K562 (cell line): ENCODE measurements at regions not wholly inside any gene's neighbourhood (a gene's known extent, or its start where the extent isn't known, plus 50 kb on each side); places are given as distances from the start of the nearest gene placed in this dataset.
"Not testable (repeated sequence)": the region's sequence is repeated elsewhere in the genome, so short reads cannot be mapped to it uniquely, and the experiment has no call there.

Source experiments
- ATAC-seq: fragments of 200-7000 bp; cut with Tn5 transposase; 3 replicates; pipeline ENCODE4 v1.9.1; 2020; ENCODE audit warnings: moderate library complexity
- BruUV-seq: library from RNA; stranded (reverse); fragments of 400-500 nt; replicated peaks from 2 replicates; lab custom pipeline; 2021; lab: Mats Ljungman, UMichigan
- CTCF ChIA-PET: fragments of 300-600 bp; formaldehyde crosslinking; extraction: SDS; loops from one replicate; lab custom pipeline; 2021; ENCODE audit warnings: low intra/inter-chr PET ratio; lab: Yijun Ruan, JAX
- POLR2A ChIA-PET: fragments of 300-600, 350-650 bp; sonication (Branson Sonifier 250); formaldehyde crosslinking; extraction: SDS; loops from one replicate; lab custom pipeline; 2021; ENCODE audit warnings: antibody characterized with exemption, inconsistent platforms; lab: Yijun Ruan, JAX
- DNase-seq, 4 experiments: peaks; one replicate each; pipeline versions ENCODE4 v3.0.0 to v3.0.0-alpha.2; 2011 to 2018; ENCODE audit warnings: low spot score in 3 of 4, mixed read lengths in 3 of 4; ENCODE audit errors: extremely low read depth in 1 of 4
- FAIRE-seq: peaks from 2 replicates; lab custom pipeline; 2011; peaks lifted over from hg19 to GRCh38; lab: Jason Lieb, UNC
- H2AFZ ChIP-seq: 2 replicates; pipeline ENCODE4 v1.6.0; 2011; ENCODE audit warnings: low read depth, low read length, control low read depth, inconsistent platforms
- H3K27ac ChIP-seq: fragments of 200-600 bp; 3 replicates; pipeline ENCODE4 v1.8.0; 2011; ENCODE audit warnings: low read depth, mild to moderate bottlenecking, control low read depth, inconsistent platforms, low read length, moderate library complexity, mixed read lengths; ENCODE audit errors: extremely low read depth
- H3K27me3 ChIP-seq, 2 experiments: fragments of 300-600 bp in 1 of 2; 2 replicates in 1 of 2; 3 replicates in 1 of 2; pipeline versions ENCODE4 v1.6.0 to v1.8.0; 2011; ENCODE audit warnings: inconsistent platforms in 2 of 2, low read length in 2 of 2, mild to moderate bottlenecking in 1 of 2, mixed read lengths in 1 of 2, moderate library complexity in 1 of 2; ENCODE audit not compliant: control insufficient read depth in 2 of 2, insufficient read depth in 2 of 2
- H3K36me3 ChIP-seq: fragments of 300-600 bp; 3 replicates; pipeline ENCODE4 v1.8.0; 2011; ENCODE audit warnings: mild to moderate bottlenecking, low read length, inconsistent platforms; ENCODE audit not compliant: control insufficient read depth, insufficient read depth
- H3K4me1 ChIP-seq, 2 experiments: fragments of 200-600 bp in 1 of 2; replicated peaks in 1 of 2; 2 replicates in 1 of 2; 3 replicates in 1 of 2; pipeline versions ENCODE4 v1.5.1 to v1.8.0; 2011; ENCODE audit warnings: inconsistent platforms in 2 of 2, low read length in 2 of 2, mild to moderate bottlenecking in 1 of 2, mixed read lengths in 1 of 2, moderate library complexity in 1 of 2; ENCODE audit not compliant: control insufficient read depth in 2 of 2, insufficient read depth in 2 of 2
- H3K4me2 ChIP-seq: 2 replicates; pipeline ENCODE4 v1.6.1; 2011; ENCODE audit warnings: low read length, control low read depth, inconsistent platforms, mixed read lengths; ENCODE audit not compliant: insufficient read depth
- H3K4me3 ChIP-seq: fragments of 200-600 bp; sonication (generic), shearing (Covaris generic); 2 replicates; pipeline ENCODE4 v1.5.1; 2016; ENCODE audit warnings: control low read depth, inconsistent platforms
- H3K79me2 ChIP-seq: fragments of 200-600 bp; 3 replicates; pipeline ENCODE4 v1.8.0; 2011; ENCODE audit warnings: low read length, inconsistent platforms; ENCODE audit not compliant: control insufficient read depth, insufficient read depth
- H3K9ac ChIP-seq, 2 experiments: 2 replicates each; pipeline versions ENCODE4 v1.6.0 to v1.6.1; 2011; ENCODE audit warnings: low read depth in 2 of 2, low read length in 2 of 2, control low read depth in 1 of 2, inconsistent platforms in 1 of 2, mild to moderate bottlenecking in 1 of 2, mixed read lengths in 1 of 2; ENCODE audit not compliant: insufficient read depth in 1 of 2
- H3K9me1 ChIP-seq: one replicate; pipeline ENCODE4 v1.6.0; 2011; ENCODE audit warnings: inconsistent platforms, mild to moderate bottlenecking, low read length, moderate library complexity; ENCODE audit not compliant: control insufficient read depth, insufficient read depth
- H3K9me3 ChIP-seq: replicated peaks from 2 replicates; pipeline ENCODE4 v1.5.1; 2011; ENCODE audit warnings: low read depth, low read length, inconsistent platforms; ENCODE audit not compliant: control insufficient read depth, insufficient read depth
- H4K20me1 ChIP-seq: replicated peaks from 2 replicates; pipeline ENCODE4 v1.6.1; 2011; ENCODE audit warnings: low read length, inconsistent platforms, mixed read lengths; ENCODE audit not compliant: control insufficient read depth, insufficient read depth
- WGBS: fragments of 100-300 bp; shearing (Covaris generic); methylation state at CpG from one replicate; pipeline ENCODE4 v1.1.6; 2016; ENCODE audit warnings: low coverage, mixed read lengths; ENCODE audit not compliant: insufficient coverage; ENCODE audit errors: missing lambda C conversion rate; 5-methylcytosine and 5-hydroxymethylcytosine counted together
- in situ Hi-C: fragments of 300-500 bp; cut with MboI; formaldehyde crosslinking; loops from 4 replicates; pipeline ENCODE4 v1.15.0; 2018; ENCODE audit warnings: inconsistent platforms, mixed read lengths
- intact Hi-C: fragments of 100-400 bp; cut with micrococcal nuclease; formaldehyde crosslinking; loops from 2 replicates; pipeline ENCODE4 v1.14.2; 2022

GRCh38 chr15:20978057-20978456, 111.9 kb upstream of the POTEB2 start:
- H3K4me1 ChIP-seq, H3K4me3 ChIP-seq, intact Hi-C loops, H3K27ac ChIP-seq, POLR2A ChIA-PET, H4K20me1 ChIP-seq, H3K4me2 ChIP-seq, H3K27me3 ChIP-seq, H3K79me2 ChIP-seq, H2AFZ ChIP-seq, H3K9me1 ChIP-seq, FAIRE-seq, in situ Hi-C loops, CTCF ChIA-PET, H3K36me3 ChIP-seq, H3K9ac ChIP-seq, DNase-seq, H3K9me3 ChIP-seq, BruUV-seq: not testable (repeated sequence)
- peak; percentile 89 for ATAC-seq
- no CpG with 5 or more reads among the region's 1 CpG for WGBS

DNA sequence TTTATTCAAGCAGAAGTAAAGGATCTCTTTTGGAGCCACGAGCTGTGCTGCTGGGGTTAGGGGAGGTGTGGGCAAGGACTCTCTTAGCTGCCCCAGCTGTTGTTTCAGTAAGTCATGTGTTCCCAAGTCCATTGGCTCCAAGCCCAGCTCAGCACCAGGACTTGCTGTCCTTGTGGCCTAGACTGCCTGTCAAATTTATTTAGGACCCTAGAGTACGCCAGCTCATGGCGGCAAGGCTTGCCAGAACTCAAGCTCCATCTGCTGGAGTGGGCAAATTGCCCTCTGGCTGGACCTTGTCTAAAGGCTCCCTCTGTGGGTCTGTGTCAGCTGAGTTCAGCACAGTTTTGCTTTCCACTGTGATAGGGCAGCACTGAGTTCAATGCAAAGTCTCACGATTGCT, 106.6 kb upstream of the POTEB2 start:
- H3K4me1 ChIP-seq, FAIRE-seq, H4K20me1 ChIP-seq, H3K27me3 ChIP-seq, CTCF ChIA-PET, H3K9me3 ChIP-seq, H3K27ac ChIP-seq, H3K9me1 ChIP-seq, H3K4me2 ChIP-seq, POLR2A ChIA-PET, H3K4me3 ChIP-seq, BruUV-seq, H2AFZ ChIP-seq, H3K79me2 ChIP-seq, ATAC-seq, intact Hi-C loops, DNase-seq, H3K9ac ChIP-seq, H3K36me3 ChIP-seq: not testable (repeated sequence)
- WGBS = no CpG with 5 or more reads among the region's 4 CpGs
- in situ Hi-C loops = loop anchor here (25.0 kb wide), 1 partner anchor 565 kb away; no protein-coding TSS in a partner anchor

DNA sequence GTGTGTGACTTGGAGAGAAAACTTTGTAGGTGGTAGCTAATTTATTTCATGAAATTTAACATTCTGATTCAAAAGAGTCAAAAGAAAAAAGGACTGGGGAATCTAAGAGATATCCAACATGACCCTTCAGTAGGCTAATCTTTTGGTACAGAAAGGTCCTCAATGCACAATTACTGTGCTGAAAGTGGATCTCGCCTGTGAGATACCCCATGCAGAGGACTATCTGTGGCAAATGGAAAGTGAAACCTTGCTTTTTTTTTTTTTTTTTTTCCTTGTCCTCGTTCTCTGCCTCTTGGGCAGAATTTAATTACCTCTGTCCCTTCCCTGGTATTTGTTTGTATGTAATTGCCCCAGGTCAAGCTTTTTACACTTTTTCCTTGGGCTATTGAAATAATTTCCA, 93.2 kb upstream of the POTEB2 start:
- in situ Hi-C loops = loop anchor here (25.0 kb wide), 1 partner anchor 578 kb away; no protein-coding TSS in a partner anchor
- POLR2A ChIA-PET, H3K4me3 ChIP-seq, CTCF ChIA-PET, DNase-seq, BruUV-seq, H3K79me2 ChIP-seq, H3K27me3 ChIP-seq, H3K9me1 ChIP-seq, H4K20me1 ChIP-seq, H3K9me3 ChIP-seq, H3K4me2 ChIP-seq, intact Hi-C loops, H3K36me3 ChIP-seq, H3K27ac ChIP-seq, FAIRE-seq, H2AFZ ChIP-seq, H3K4me1 ChIP-seq, H3K9ac ChIP-seq, ATAC-seq: not testable (repeated sequence)
- WGBS = no CpG with 5 or more reads among the region's 2 CpGs

DNA sequence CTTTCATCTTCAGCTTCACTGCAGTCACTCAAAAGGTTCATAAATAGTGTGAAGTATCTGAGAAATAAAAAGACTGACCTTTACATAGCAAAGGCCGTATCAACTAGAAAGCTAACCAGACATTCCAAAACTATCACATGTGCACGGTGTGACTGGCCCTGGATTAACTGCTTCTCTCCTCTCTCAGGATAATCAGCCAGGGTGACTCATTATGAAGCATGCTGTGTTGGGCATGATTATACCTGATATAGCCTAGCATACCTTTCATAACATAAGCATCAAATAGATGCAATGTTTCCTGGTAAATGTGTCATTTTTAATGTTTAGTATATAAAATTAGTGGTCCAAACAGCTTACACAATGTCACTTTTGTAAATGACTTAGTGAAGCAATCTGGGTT, 63.2 kb upstream of the POTEB2 start:
- FAIRE-seq, in situ Hi-C loops, POLR2A ChIA-PET: not testable (repeated sequence)

More for the DNA sequence above, 63.2 kb upstream of the POTEB2 start:
- H3K36me3 ChIP-seq, DNase-seq, H4K20me1 ChIP-seq, H3K4me1 ChIP-seq, H3K4me3 ChIP-seq, BruUV-seq, H3K9ac ChIP-seq, H3K9me3 ChIP-seq, H2AFZ ChIP-seq, H3K4me2 ChIP-seq, H3K27ac ChIP-seq, H3K27me3 ChIP-seq, CTCF ChIA-PET, H3K9me1 ChIP-seq, ATAC-seq, H3K79me2 ChIP-seq, intact Hi-C loops: not testable (repeated sequence)
- no CpG with 5 or more reads among the region's 2 CpGs for WGBS
